Stimulated activated CD8-positive, alpha-beta memory T cell treated with anti-CD3 and anti-CD28 coated beads, Interleukin-7, amount 100 ng/mL, for 48 hours (primary cell): ENCODE measurements at regions not wholly inside any gene's neighbourhood (a gene's known extent, or its start where the extent isn't known, plus 50 kb on each side); places are given as distances from the start of the nearest gene placed in this dataset.

ENCODE experiments used
- DNase-seq, 2 donors: peaks; one replicate each; pipeline ENCODE4 v3.0.0-alpha.2; 2020; ENCODE audit warnings: low read depth in 1 of 2; ENCODE audit errors: extremely low read depth in 1 of 2

DNA sequence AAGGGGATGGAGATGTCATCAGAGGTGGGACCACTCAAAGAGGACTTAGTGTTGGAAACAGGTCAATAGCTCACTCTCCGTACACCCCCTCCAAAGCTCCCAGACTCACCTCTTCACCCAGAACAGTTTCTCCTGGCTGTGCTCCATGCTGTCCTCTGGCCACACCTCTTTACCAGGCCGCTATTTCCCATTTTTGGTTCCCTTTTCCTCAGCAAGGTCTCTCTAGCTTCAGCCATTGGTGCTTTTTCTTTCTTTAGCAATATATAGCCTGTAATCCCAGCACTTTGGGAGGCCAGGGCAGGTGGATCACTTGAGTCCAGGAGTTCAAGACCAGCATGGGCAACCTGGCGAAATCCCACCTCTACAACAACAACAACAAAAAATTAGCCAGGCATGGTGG lies 123.6 kb upstream of the SMAD3 start:
- no peak for DNase-seq

DNA sequence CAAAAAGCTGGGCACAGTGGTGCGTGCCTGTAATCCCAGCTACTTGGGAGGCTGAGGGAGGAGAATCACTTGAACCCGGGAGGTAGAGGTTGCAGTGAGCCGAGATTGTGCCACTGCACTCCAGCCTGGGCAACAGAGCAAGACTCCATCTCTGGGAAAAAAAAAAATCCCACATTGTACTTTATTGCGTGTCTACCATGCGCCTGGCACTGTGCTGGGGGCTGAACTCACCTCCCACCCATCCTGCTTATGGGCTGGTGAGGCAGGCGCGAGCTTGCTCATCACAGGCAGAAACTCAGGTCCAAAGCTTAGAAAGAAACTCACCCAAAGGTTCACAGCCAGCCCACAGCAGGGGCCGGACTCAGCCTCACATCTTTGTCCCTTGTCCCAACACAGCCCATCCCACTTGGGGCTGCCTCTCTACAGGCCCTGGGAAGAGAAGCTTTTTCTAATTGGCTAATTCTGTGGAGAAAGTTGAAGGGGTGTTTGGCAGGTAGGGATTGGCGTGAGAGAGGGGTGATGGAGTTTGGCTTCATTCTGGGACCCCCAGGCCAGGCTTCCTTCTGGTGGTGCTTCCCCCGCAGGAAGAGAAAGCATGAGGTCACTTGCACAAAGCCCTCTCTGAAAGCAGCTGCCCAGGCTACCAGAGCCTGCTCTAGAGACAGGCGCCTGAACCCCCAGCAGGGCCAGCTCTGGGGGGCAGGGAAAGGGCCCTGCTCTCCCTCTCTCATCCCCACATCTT lies 122.6 kb upstream of the SMAD3 start:
- DNase-seq = no peak

DNA sequence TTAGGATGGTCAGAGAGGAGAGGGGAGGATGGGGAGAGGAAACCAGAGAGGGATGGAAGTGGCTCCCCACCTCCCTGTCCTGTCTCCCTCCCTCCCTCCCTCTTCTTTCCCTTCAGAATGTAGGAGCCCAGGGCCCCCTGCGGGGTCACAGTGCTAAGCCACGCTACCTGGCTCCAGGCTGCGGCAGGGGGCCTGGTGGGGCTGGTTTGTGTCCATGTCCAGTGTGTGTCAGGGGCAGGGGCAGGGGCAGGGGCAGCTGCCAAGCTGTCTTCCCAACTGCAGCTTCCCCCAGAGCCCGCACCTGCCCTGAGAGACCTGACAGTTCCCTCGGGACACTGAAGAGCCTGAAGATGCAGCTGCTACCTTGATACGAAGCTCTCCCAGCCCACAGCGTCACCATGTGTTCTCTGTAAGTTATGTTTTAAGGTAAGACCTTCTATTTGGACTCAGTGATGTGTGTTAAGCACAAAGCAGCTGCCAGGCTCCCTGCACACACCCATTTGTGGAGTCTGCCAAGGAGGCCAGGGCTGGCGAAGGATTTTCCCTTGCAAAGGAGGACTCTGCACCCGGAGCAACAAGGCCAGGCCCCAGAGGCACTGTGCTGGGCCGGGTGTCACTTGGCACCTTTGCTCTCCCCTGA lies 121.8 kb upstream of the SMAD3 start:
- no peak for DNase-seq

DNA sequence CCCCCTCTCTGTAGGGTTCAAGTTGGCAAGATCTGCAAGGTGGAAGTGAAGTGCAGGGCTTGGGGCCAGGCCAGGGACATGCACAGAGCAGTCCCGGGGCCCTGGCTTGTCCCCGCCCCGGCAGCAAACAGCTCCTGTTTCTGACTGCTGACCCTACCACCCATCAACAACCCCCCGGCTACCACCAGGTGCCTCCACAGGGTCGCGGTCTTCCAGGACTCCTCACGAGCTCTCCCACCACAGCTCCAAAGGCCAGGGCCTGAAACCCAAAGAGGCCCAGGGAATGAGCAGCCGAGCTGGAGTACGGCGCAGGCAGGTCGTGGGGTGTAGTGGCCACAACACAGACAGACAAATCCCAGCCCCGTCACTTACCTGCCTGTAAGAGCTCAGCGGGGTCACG lies 121.3 kb upstream of the SMAD3 start:
- no peak for DNase-seq

DNA sequence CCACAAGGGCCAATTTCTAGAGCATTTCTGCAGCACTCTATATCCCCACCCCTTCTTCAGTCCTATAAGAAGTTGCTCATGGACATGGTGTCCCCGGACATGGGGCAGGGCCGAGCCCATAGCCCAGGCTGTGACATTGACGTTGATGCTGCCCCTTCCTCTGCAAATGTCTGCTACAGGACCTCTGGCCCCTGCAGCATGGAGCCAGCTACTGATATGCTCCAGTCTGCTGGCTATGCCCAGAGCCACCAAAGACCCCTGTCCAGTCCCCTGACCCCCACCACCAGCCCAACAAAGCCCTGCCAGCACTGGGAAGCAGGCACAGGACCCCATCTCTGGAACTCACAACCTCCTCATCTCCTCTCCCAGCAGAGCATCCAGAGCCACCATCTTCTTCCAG lies 120.1 kb upstream of the SMAD3 start:
- no peak for DNase-seq

DNA sequence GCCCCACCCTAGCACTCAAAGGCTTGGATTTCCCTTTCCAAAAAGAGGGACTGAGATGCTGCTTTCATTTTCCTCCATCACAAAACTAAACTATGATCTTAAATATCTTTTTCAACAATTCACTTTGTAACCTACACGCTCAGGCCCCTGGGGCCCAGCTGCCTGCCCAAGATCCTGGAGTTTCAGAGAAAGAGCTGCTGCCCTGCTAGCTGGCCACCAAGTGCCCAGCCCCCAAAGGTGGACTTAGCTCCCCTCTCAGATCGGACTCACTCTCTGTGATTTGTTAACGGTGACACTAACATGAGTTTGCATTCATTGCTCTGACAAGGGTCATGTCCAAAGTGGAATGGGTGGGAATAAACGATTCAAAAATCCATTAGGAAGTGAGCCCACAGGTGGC lies 119.6 kb upstream of the SMAD3 start:
- DNase-seq = no peak

DNA sequence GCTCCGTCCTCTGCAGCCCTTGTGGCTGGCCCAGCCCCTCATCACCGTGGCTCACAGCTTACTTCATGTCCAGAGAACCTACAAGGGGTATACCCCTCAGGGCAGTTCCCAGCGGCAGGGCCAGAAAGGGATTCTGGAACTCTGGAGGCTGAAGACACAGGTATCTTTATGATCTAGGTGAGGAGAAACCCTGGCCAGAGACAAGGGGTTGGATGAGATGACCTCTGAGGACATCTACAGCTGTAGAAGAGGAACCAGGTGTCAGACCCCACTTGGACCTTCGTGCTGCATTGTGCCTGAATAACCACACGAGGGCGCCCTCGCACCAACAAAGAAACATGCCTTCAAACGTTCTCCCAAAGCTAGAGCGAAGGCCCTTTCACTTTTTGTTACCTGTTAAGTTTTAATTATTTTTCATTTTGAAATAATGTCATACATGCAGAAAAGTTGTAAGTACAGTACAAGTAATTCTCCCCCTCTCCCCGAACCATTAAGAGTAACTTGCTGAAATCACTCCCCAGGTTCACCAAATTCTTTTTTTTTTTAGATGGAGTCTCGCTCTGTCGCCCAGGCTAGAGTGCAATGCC lies 118.7 kb upstream of the SMAD3 start:
- DNase-seq = peak; percentile 21 to 24

DNA sequence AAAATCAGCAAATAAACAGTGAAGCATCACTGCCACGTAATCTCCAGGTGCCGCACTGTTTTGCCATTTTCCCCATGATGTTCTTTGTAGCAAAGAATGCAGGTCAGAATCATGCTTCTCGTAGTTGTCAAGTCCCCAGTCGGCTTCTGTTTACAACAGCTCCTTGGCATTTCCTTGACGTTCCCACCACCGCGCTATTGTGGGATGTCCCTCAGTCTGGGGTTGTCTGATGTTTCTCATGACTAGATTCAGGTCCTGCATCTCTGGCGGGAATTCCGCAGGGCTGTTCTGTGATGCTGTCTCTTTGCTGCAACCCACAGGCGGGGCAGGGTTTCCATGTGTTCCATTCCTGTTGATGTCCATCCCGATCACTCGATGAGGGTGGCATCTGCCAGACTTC lies 117.9 kb upstream of the SMAD3 start:
- no peak for DNase-seq

DNA sequence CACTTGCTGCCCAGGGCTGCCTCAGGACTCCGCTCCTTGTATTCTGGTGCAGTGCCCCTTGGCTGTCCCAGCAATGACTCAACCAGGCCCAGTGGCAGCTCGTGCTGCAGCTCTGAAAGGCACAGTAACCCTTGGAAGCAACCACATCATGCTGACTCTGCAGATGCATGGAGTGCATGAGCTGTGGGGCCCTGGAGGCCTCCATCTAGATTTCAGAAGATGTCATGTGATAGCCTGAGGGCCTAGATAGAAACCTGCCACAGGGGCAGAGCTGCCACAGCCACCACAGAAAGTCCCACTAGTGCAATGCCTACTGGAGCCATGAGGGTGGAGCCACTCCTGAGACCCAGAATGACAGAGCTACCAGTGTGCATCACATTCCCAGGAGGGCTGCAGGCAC lies 117.1 kb upstream of the SMAD3 start:
- no peak for DNase-seq

DNA sequence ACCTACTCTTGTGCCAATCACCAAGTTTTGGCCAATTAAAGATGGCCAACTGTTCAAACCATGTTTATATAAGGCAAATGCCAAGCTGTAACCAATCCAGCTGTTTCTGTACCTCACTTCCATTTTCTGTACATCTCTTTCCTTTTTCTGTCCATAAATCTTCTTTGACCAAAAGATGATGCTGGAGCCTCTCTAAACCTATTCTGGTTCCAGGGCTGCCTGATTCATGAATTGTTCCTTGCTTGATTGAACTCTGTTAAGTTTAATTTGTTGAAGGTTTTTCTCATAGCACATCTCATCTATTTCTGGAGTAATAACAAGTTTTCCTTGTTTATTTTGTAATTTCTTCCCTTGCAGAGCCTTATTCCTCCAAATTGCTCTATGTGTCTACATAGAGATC lies 115.3 kb upstream of the SMAD3 start:
- no peak for DNase-seq

DNA sequence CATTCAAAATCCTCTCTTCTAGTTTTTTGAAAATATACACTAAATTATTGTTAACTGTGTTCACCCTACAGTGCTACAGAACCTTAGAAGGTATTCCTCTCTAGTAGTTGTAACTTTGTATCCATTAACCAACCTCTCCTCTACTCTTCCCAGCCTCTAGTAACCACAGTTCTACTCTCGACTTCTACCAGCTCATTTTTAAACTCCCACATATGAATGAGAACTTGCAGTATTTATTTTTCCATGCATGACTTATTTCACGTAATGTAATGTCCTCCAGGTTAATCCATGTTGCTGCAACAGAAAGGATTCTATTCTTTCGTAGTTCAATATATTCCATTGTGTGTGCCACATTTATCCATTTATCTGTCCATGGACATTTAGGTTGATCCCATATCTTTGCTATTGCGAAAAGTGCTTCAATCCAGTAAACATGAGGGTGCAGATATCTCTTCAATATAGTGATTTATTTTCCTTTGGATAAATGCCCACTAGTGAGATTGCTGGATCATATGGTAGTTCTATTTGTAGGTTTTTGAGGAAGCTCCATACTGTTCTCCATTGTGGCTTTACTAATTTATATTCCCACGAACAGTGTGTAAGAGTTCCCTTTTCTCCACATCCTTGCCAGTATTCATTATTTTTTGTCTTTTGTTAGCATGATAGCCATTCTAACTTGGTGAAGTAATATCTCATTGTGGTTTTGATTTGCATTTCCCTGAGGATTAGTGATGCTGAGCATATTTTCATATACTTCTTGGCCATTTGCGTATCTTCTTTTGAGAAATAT lies 113.7 kb upstream of the SMAD3 start:
- no peak for DNase-seq

DNA sequence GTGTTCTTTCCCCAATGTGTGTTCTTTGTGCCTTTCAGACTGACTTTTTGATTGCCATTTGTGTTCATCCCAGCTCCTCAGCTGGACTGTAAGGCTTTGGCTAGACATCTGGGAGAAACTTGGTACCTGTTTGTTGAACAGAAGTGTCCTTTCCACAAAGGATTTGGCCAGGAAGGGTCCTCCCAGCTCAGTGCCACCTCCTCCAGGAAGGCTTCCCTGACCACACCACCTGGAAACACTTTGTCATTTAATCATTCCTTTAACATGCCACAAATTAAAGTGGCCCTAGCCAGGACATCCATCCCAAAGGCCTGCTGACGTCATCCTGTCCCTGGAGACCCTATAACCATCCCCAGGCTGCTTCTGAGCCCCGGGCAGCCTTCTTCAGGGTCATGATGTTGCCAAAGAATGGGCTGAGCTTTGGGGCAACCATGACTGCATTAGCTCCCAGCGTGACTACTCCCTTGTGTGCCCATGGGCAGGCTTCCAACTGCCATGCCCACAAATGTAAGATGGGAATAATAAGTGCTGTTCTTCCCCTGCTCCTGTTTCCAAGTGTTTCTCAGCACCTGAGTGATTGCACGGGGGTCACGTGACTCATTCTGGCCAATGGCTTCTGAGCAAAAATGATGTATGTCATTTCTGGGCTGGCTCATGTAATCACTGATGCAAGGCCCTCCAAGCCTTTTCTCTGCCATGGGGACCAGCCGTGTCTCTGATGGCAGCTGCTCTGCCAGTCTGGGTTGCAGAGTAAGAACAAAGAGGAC lies 112.5 kb upstream of the SMAD3 start:
- DNase-seq = no peak

DNA sequence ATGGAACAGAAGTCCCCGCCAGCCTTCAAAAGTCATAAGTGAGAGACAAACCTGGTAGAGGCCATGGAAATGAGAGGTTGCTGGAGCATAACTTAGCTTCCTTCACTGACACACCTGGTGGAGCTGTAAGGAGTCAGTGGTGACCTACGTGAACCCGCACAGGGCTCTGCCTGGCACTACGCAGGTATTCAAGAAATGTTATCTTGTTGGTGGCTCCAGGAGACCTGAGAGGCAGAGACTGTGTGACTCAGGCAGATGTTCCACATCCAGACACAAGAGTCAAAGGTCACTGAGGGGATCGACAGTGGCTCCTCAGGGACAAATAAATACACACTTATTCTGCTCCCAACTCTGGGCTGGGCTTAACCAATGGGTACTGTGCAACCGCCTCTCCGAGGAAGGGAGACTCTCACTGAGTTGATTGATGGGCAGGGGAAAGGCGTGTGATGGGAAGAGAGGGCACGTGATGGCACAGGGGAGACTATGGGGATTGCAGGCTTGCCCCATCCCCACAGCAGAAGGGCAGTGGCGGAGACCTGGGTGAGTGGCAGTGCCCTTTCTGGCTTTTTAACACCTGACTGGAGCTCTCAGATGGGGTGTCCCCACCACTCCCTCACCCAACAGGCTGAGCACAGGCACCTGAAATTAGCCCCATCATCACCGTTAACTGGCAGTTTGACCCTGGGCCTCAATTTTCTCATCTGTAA lies 111.7 kb upstream of the SMAD3 start:
- DNase-seq = no peak

DNA sequence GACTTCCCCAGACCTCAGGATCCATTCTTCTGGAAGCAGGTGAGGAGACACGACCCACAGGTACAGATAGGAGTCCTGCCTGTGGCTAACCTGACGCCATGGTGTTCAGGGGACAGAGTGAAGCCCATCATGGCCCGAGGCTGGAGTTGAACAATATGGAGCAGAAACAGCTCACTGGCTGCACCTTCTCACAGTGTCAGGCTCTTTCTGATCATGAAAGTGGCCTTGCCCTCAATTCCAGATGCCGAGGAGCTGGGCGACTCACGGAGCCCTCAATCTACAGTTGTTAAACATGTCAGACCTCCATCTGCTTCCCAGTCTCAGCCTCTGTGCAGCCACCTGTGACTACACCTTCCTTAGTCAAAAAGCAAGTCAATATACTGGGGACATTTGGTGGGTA lies 110.8 kb upstream of the SMAD3 start:
- DNase-seq = no peak

DNA sequence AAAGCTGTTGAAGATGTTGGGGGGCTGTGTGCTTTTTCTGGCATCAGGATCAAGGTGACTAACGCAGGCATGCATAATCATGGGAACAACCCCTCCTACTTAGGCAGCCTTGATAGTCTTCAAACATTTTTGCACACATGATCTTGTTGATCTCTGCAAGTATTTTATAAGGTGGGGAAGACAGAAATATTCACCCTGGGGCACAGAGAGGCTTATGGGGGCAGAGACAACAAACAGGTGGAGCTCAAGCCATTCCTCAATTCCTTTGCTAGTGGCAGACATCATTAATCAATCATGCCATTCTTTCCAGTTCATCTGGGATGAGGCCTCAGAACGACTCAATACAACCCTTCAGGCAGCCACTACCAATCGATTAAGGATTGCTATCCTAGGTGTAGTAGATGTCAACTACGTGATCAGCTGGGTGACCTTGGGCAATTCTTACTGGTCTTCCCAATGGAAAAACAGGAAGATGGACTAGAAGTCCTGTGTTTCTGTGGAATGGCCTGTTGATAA lies 110.3 kb upstream of the SMAD3 start:
- DNase-seq = no peak

DNA sequence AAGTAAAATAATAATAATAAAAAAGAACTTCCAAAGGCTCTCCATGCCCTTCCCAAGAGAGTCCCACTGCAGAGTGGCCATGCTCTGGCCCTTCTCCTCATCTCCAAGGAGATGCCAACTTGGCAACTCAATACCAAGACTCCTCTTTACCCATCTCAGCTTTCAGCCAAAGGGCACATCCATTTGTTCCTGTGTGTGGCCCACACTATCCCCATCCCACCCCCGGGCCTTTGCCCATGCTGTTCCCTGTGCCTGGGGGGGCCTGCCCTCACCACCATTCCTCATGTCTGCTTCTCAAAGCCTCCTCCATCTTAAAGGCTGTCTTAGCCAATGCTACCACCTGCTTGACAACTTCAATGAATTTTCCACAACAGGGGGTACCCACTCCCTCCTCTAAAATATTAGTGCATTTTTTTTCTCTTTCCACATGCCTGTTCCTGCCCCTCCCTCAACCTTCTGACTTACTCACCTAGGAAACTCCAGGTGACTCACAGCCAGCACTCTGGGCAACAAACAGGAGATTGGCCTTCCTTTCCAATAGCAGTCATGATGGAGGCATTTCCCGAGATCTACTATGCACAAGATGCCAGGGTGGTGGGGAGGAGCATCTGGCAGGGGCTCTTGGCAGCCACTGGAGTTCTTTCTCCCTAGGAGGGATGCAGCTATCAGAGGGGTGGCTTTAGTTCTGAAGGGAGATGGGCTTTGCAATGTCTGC lies 109.4 kb upstream of the SMAD3 start:
- DNase-seq = no peak

DNA sequence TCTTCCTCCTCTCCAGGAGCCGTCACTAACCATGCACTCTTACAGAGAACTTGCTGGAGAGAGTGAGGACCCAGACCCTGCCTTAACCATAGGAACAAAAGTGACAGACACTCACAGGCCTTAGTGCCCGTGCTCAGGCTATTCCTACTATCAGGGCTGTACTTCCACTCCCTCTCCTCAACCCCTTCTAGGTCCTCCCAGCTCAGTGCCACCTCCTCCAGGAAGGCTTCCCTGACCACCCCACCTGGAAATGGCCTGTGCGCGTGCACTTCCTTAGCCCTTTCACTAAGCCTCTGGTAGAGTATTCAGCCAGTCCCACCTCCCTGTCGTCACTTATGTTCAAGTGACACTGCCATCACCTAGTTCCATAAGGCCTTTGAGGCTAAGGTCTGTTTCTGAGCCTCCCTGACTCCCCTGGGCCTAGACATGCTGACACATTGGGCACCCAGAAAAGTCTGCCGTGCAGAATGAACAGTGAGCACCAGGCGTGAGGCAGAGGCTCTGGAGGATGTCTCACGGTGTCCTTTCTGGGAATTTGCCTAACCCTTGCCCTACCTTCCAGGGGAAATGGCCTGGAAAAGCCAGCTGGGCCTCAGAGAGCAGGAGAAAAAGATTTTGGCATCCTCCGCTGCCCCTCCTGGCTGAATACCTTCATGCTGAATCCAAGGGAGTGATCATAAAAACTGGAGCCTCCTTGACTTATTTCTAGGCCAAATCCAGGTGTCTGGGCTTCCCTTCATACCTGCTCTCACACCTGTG lies 108.6 kb upstream of the SMAD3 start:
- no peak for DNase-seq

DNA sequence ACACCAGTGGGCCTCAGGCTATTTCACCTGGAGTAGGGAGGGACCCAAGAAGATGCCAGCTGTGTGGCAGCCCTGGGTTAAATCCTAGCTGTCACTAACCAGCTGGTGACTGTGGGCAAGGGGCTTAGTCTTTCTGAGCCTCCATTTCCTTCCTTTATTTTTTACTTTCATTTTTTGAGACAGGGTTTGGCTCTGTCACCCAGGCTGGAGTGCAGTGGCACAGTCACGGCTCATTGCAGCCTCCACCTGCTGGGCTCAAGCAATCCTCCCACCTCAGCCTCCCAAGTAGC lies 108.0 kb upstream of the SMAD3 start:
- DNase-seq = no peak

DNA sequence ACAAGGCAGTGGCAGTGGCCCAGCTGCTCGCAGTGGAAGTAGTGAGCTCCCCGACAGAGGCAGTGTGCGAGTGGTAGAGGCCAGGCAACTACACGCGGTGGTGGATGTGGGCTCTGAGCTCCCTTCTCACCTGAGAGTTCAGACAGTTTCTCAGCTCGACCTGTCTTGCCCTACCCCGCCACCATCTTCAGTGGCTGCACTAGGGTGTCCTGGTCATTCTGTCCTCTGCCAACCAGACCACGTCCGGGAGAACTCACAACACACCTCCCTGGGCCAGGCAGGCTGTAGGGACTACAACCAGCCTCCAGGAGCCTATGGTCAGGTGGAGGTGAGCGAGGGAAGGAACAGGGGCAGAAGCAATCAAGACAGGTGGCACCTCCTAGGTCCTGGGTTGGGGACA lies 106.3 kb upstream of the SMAD3 start:
- no peak for DNase-seq
